H1 (cell line): ENCODE measurements at regions not wholly inside any gene's neighbourhood (a gene's known extent, or its start where the extent isn't known, plus 50 kb on each side); places are given as distances from the start of the nearest gene placed in this dataset.

Experiments
- CTCF ChIA-PET: fragments of 300-600 bp; sonication (Branson Sonifier 250); formaldehyde crosslinking; loops from one replicate; lab custom pipeline; 2021; ENCODE audit not compliant: partially characterized antibody; lab: Charles Lee
- POLR2A ChIA-PET: fragments of 300-600 bp; sonication (Branson Sonifier 250); formaldehyde crosslinking; loops from one replicate; lab custom pipeline; 2021; ENCODE audit warnings: inconsistent platforms; ENCODE audit not compliant: partially characterized antibody; lab: Charles Lee
- DNase-seq, 2 experiments: peaks; one replicate each; pipeline versions ENCODE4 v3.0.0 to v3.0.0-alpha.2; 2010 to 2022; ENCODE audit warnings: low spot score in 2 of 2, low read depth in 1 of 2, mixed read lengths in 1 of 2
- FAIRE-seq: peaks from 2 replicates; lab custom pipeline; 2011; peaks lifted over from hg19 to GRCh38; lab: Jason Lieb, UNC
- H2AFZ ChIP-seq: 2 replicates; pipeline ENCODE4 v1.8.1; 2012; ENCODE audit warnings: low read length, inconsistent platforms
- H2AK5ac ChIP-seq: 2 replicates; pipeline ENCODE4 v1.6.1; 2013; ENCODE audit warnings: low read depth, low read length
- H2BK120ac ChIP-seq: replicated peaks from 2 replicates; pipeline ENCODE3; 2013; ENCODE audit warnings: low read depth, low read length, inconsistent platforms
- H2BK12ac ChIP-seq: 2 replicates; pipeline ENCODE4 v1.6.1; 2013; ENCODE audit warnings: low read depth, low read length
- H2BK15ac ChIP-seq: 2 replicates; pipeline ENCODE4 v1.6.1; 2013; ENCODE audit warnings: low read length
- H2BK20ac ChIP-seq: 2 replicates; pipeline ENCODE4 v1.6.1; 2013; ENCODE audit warnings: low read length
- H2BK5ac ChIP-seq: 2 replicates; pipeline ENCODE4 v1.6.1; 2013; ENCODE audit warnings: low read depth, low read length
- H3K14ac ChIP-seq: 2 replicates; pipeline ENCODE4 v1.6.1; 2013; ENCODE audit warnings: inconsistent platforms; ENCODE audit not compliant: insufficient read length
- H3K18ac ChIP-seq: 2 replicates; pipeline ENCODE4 v1.6.1; 2013; ENCODE audit warnings: low read length; ENCODE audit errors: extremely low read depth
- H3K23ac ChIP-seq: 2 replicates; pipeline ENCODE4 v1.6.1; 2013; ENCODE audit warnings: inconsistent platforms; ENCODE audit not compliant: insufficient read length
- H3K23me2 ChIP-seq: 2 replicates; pipeline ENCODE4 v1.6.1; 2013; ENCODE audit warnings: low read depth, low read length
- H3K27ac ChIP-seq: 2 replicates; pipeline ENCODE4 v1.6.1; 2011; ENCODE audit warnings: low read depth, low read length, inconsistent platforms
- H3K27me3 ChIP-seq, 4 experiments: replicated peaks in 1 of 4; 1 replicate in 1 of 4; 2 replicates in 3 of 4; pipeline versions ENCODE4 v1.6.1 to v1.8.1; 2011 to 2013; ENCODE audit warnings: low read length in 3 of 4, mild to moderate bottlenecking in 3 of 4, inconsistent platforms in 2 of 4, mixed read lengths in 2 of 4, moderate library complexity in 1 of 4; ENCODE audit not compliant: control insufficient read depth in 3 of 4, insufficient read depth in 3 of 4; ENCODE audit errors: extremely low read depth in 1 of 4
- H3K36me3 ChIP-seq, 4 experiments: 2 replicates each; pipeline versions ENCODE4 v1.6.1 to v1.8.1; 2011 to 2013; ENCODE audit warnings: mild to moderate bottlenecking in 4 of 4, low read length in 3 of 4, moderate library complexity in 2 of 4, control low read depth in 1 of 4, inconsistent platforms in 1 of 4; ENCODE audit not compliant: insufficient read depth in 4 of 4, control insufficient read depth in 2 of 4
- H3K4ac ChIP-seq: replicated peaks from 2 replicates; pipeline ENCODE3; 2013; ENCODE audit warnings: low read length, low read depth, mixed read lengths, inconsistent platforms; ENCODE audit not compliant: insufficient read length
- H3K4me1 ChIP-seq, 4 experiments: replicated peaks in 1 of 4; 1 replicate in 1 of 4; 2 replicates in 3 of 4; pipeline versions ENCODE4 v1.6.1 to v1.8.1; 2011 to 2013; ENCODE audit warnings: low read length in 3 of 4, inconsistent platforms in 2 of 4, mixed read lengths in 1 of 4; ENCODE audit not compliant: insufficient read depth in 4 of 4, control insufficient read depth in 3 of 4
- H3K4me2 ChIP-seq, 2 experiments: 2 replicates each; pipeline versions ENCODE4 v1.6.1 to v1.8.1; 2011 to 2013; ENCODE audit warnings: low read depth in 2 of 2, low read length in 2 of 2, control low read depth in 1 of 2, inconsistent platforms in 1 of 2, mild to moderate bottlenecking in 1 of 2; ENCODE audit not compliant: insufficient read depth in 1 of 2
- H3K4me3 ChIP-seq, 4 experiments: fragments of 200-600, 300-600 bp in 1 of 4; sonication (generic), shearing (Covaris generic), sonication (Bioruptor Twin) in 1 of 4; 2 replicates each; pipeline versions ENCODE4 v1.5.1 to v1.8.1; 2011 to 2016; ENCODE audit warnings: low read length in 4 of 4, low read depth in 3 of 4, control low read depth in 2 of 4, inconsistent platforms in 2 of 4, mild to moderate bottlenecking in 2 of 4, mixed read lengths in 1 of 4, moderate library complexity in 1 of 4; ENCODE audit not compliant: insufficient read depth in 2 of 4; ENCODE audit errors: extremely low read depth in 1 of 4
- H3K56ac ChIP-seq: replicated peaks from 2 replicates; pipeline ENCODE3; 2013; ENCODE audit warnings: low read depth, mild to moderate bottlenecking, mixed read lengths, low read length, inconsistent platforms; ENCODE audit not compliant: insufficient read length
- H3K79me1 ChIP-seq: 2 replicates; pipeline ENCODE4 v1.6.1; 2013; ENCODE audit warnings: low read depth, low read length, control low read depth
- H3K79me2 ChIP-seq, 2 experiments: 2 replicates each; pipeline versions ENCODE4 v1.6.1 to v1.8.1; 2012 to 2013; ENCODE audit warnings: low read length in 2 of 2, mild to moderate bottlenecking in 2 of 2, inconsistent platforms in 1 of 2; ENCODE audit not compliant: insufficient read depth in 2 of 2, control insufficient read depth in 1 of 2
- H3K9ac ChIP-seq, 4 experiments: replicated peaks in 1 of 4; 1 replicate in 1 of 4; 2 replicates in 3 of 4; pipeline versions ENCODE4 v1.6.1 to v1.8.1; 2011 to 2013; ENCODE audit warnings: low read depth in 3 of 4, low read length in 3 of 4, control low read depth in 2 of 4, mild to moderate bottlenecking in 2 of 4, moderate library complexity in 2 of 4, inconsistent platforms in 1 of 4; ENCODE audit errors: extremely low read depth in 1 of 4
- H3K9me3 ChIP-seq, 2 experiments: 2 replicates each; pipeline versions ENCODE4 v1.6.1 to v1.8.1; 2012 to 2013; ENCODE audit warnings: mild to moderate bottlenecking in 2 of 2, moderate library complexity in 2 of 2, control low read depth in 1 of 2, inconsistent platforms in 1 of 2, low read depth in 1 of 2, low read length in 1 of 2, mixed read lengths in 1 of 2; ENCODE audit not compliant: insufficient read depth in 2 of 2
- H4K20me1 ChIP-seq, 2 experiments: replicated peaks in 1 of 2; 2 replicates each; pipeline versions ENCODE3 to v1.8.1; 2011 to 2013; ENCODE audit warnings: inconsistent platforms in 2 of 2, low read length in 2 of 2, mild to moderate bottlenecking in 1 of 2; ENCODE audit not compliant: insufficient read depth in 2 of 2, control insufficient read depth in 1 of 2
- H4K5ac ChIP-seq: 2 replicates; pipeline ENCODE4 v1.6.1; 2013; ENCODE audit warnings: low read length, low read depth, mixed read lengths, inconsistent platforms; ENCODE audit not compliant: insufficient read length
- H4K8ac ChIP-seq: 2 replicates; pipeline ENCODE4 v1.8.0; 2013; ENCODE audit warnings: mild to moderate bottlenecking, moderate library complexity, low read length, inconsistent platforms; ENCODE audit not compliant: insufficient read depth; ENCODE audit errors: extremely low read depth
- H4K91ac ChIP-seq: replicated peaks from 2 replicates; pipeline ENCODE3; 2013; ENCODE audit warnings: low read length, mixed read lengths, inconsistent platforms; ENCODE audit not compliant: insufficient read length
- CTCF ChIP-seq, 3 experiments: IDR thresholded peaks; 1 replicate in 2 of 3; 2 replicates in 1 of 3; pipeline versions ENCODE4 v1.5.1 to v1.6.1; 2011; ENCODE audit warnings: low read length in 3 of 3, mild to moderate bottlenecking in 3 of 3, inconsistent platforms in 2 of 3, low read depth in 1 of 3, moderate library complexity in 1 of 3; ENCODE audit not compliant: insufficient read depth in 1 of 3; ENCODE audit errors: control extremely low read depth in 1 of 3
- HDAC2 ChIP-seq, 2 experiments: fragments of 300-600 bp in 1 of 2; sonication (generic) in 1 of 2; IDR thresholded peaks; 2 replicates each; pipeline ENCODE4 v1.6.1; 2011 to 2012; ENCODE audit warnings: low read depth in 2 of 2, low read length in 2 of 2, mild to moderate bottlenecking in 2 of 2, moderate library complexity in 2 of 2, borderline replicate concordance in 1 of 2, inconsistent platforms in 1 of 2
- KDM1A ChIP-seq: fragments of 200-600, 300-600 bp; sonication (generic); IDR thresholded peaks from 2 replicates; pipeline ENCODE4 v1.7.1; 2016; ENCODE audit warnings: mild to moderate bottlenecking, low read length, borderline replicate concordance
- MAX ChIP-seq: IDR thresholded peaks from 2 replicates; pipeline ENCODE4 v1.6.1; 2012; ENCODE audit warnings: inconsistent platforms
- POLR2AphosphoS5 ChIP-seq: IDR thresholded peaks from 2 replicates; pipeline ENCODE4 v1.6.1; 2011; ENCODE audit warnings: low read depth, low read length
- RAD21 ChIP-seq, 2 experiments: IDR thresholded peaks in 1 of 2; conservative IDR thresholded peaks in 1 of 2; 2 replicates each; pipeline ENCODE4 v1.6.1; 2011; ENCODE audit warnings: low read depth in 2 of 2, low read length in 2 of 2, improper control_type of control experiment in 1 of 2, inconsistent platforms in 1 of 2, mild to moderate bottlenecking in 1 of 2, moderate library complexity in 1 of 2
- YY1 ChIP-seq: IDR thresholded peaks from 2 replicates; pipeline ENCODE4 v1.6.1; 2011; ENCODE audit warnings: low read depth, mild to moderate bottlenecking, low read length
- WGBS, 2 experiments: shearing (Covaris generic) in 1 of 2; methylation state at CpG; one replicate each; pipeline versions ENCODE4 v1.1.6 to v1.1.7; 2013 to 2015; ENCODE audit warnings: low lambda C conversion rate in 2 of 2, mixed read lengths in 2 of 2, inconsistent platforms in 1 of 2, low coverage in 1 of 2, missing lambda C conversion rate in 1 of 2; ENCODE audit not compliant: insufficient replicate concordance in 2 of 2, insufficient coverage in 1 of 2, insufficient read length in 1 of 2; ENCODE audit errors: extremely low coverage in 1 of 2, missing lambda C conversion rate in 1 of 2; 5-methylcytosine and 5-hydroxymethylcytosine counted together

- ChIA-PET POLR2A (no interaction called here), CTCF (interaction anchor here (0.5 to 2.1 kb wide), 13 partner anchors 9 to 592 kb away, joined by 3 to 8 read pairs (median 3); no protein-coding TSS in a partner anchor)
- DNase-seq = peak; percentile 44 to 91
- H3K18ac ChIP-seq = peak overlapping the region; percentile 80; the same call in 1 of the 2 replicates
- no peak overlapping the region for H4K5ac ChIP-seq
- H3K4ac ChIP-seq = no peak overlapping the region
- no peaks in the 10 kb centered on the region for H4K20me1 ChIP-seq
- 0 out of 2 replicates have a peak overlapping the region, but pooled peaks have one; percentile 76 for H2BK20ac ChIP-seq
- no peak overlapping the region for H3K56ac ChIP-seq
- H2AK5ac ChIP-seq = no peak overlapping the region
- no peak overlapping the region for H2BK120ac ChIP-seq
- peak overlapping the region; percentile 6; the same call in 1 of the 2 replicates for H2BK15ac ChIP-seq
- no peaks in the 10 kb centered on the region for H3K27me3 ChIP-seq
- H3K27ac ChIP-seq = no peak overlapping the region
- peak overlapping the region; percentile 68 for H2BK12ac ChIP-seq
- no peak overlapping the region for H3K4me2 ChIP-seq
- peaks cover 0 to 2% (median 0%) of the 10 kb centered on the region in 4 experiments; a peak in 1 of 8 replicates for H3K36me3 ChIP-seq
- no peaks in the 10 kb centered on the region for H3K79me2 ChIP-seq
- H4K91ac ChIP-seq = peak overlapping the region; percentile 6
- 43% methylated on average over 19 of the region's 19 CpGs; no CpG with 5 or more reads in 1 of the 2 experiments for WGBS, 2 experiments
- H3K9ac ChIP-seq = no peak overlapping the region
- no peak overlapping the region for H4K8ac ChIP-seq
- no peak overlapping the region for H3K14ac ChIP-seq
- TF ChIP-seq RAD21 (IDR thresholded peaks at IDR 0.05 in 1 of 2, conservative IDR thresholded peaks at IDR 0.05 in 1 of 2; ENCODE audit: low read depth in 2 of 2, low read length in 2 of 2) = peak; percentile 78 to 83
- 0 out of 2 replicates have a peak, but pooled peaks have one; percentile 12 for TF ChIP-seq YY1
- no peak for TF ChIP-seq POLR2AphosphoS5
- peak; percentile 78 to 98 (median 95) for TF ChIP-seq CTCF (IDR thresholded peaks at IDR 0.05; ENCODE audit: control extremely low read depth in 1 of 3, insufficient read depth in 1 of 3, low read depth in 1 of 3, low read length in 3 of 3)
- peak; percentile 46; the same call in 1 of the 2 replicates for TF ChIP-seq MAX
- TF ChIP-seq KDM1A = peak; percentile 10; the same call in 1 of the 2 replicates
- no peak for TF ChIP-seq HDAC2 (IDR thresholded peaks at IDR 0.05; ENCODE audit: borderline replicate concordance in 1 of 2, low read depth in 2 of 2, low read length in 2 of 2)
- peak overlapping the region; percentile 27; the same call in 1 of the 2 replicates for H2BK5ac ChIP-seq
- H3K23me2 ChIP-seq = no peaks in the 10 kb centered on the region
- peaks cover 3% of the 10 kb centered on the region in 2 experiments for H3K9me3 ChIP-seq
- H2AFZ ChIP-seq = peak overlapping the region; percentile 34; the same call in 1 of the 2 replicates
- H3K79me1 ChIP-seq = no peaks in the 10 kb centered on the region
- no peak overlapping the region for H3K23ac ChIP-seq
- H3K4me1 ChIP-seq = peaks cover 1 to 12% (median 10%) of the 10 kb centered on the region in 4 experiments; a peak in 4 of 7 replicates
- H3K4me3 ChIP-seq = no peak overlapping the region
- peak; percentile 86 for FAIRE-seq
Observed at GRCh38 chr9:119961774-119962424, 592.7 kb upstream of the BRINP1 start.
